NB4 (cell line): ENCODE measurements at regions not wholly inside any gene's neighbourhood (a gene's known extent, or its start where the extent isn't known, plus 50 kb on each side); places are given as distances from the start of the nearest gene placed in this dataset.

ENCODE experiments used
- DNase-seq: peaks from one replicate; pipeline ENCODE4 v3.0.0; 2010; ENCODE audit warnings: low read depth
- H3K4me3 ChIP-seq: one replicate; pipeline ENCODE4 v1.5.1; 2011; ENCODE audit warnings: mild to moderate bottlenecking, low read depth, low read length, moderate library complexity
- MYC ChIP-seq: IDR thresholded peaks from 2 replicates; pipeline ENCODE4 v1.6.1; 2011; ENCODE audit warnings: low read depth, low read length
- POLR2A ChIP-seq: IDR thresholded peaks from 2 replicates; pipeline ENCODE4 v1.6.1; 2011; ENCODE audit warnings: mild to moderate bottlenecking; ENCODE audit not compliant: insufficient read length; ENCODE audit errors: extremely low read depth
- TF ChIP-seq, protein P1 (sequence below): IDR thresholded peaks from 2 replicates; pipeline ENCODE4 v1.6.1; 2011; ENCODE audit warnings: low read depth, low read length
- TF ChIP-seq, protein P2 (sequence below): IDR thresholded peaks from one replicate; pipeline ENCODE4 v1.5.1; 2012; ENCODE audit warnings: low read depth, low read length

DNA sequence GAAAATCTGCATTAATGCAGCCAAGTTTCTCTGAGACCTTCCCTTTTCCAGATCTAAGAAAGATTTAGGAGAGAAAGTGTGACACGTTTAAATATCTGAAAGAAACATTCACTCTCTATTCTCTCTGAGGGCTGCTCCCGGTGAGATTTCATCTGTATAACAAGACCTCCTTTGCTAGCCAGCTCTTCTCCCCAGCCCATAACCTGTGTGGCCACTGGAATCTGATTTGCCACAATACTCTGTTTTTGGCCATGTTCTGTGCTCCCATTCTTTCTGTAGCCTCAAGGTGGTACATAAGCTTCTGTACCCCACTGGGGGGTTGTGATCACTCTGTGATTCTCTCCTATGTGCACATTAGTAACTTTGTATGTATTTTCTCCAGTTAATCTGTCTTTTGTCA lies 291.0 kb upstream of the SEMA6A start:
- H3K4me3 ChIP-seq, result no peak overlapping the region
- no peak for TF ChIP-seq MYC
- TF ChIP-seq, protein P1, sequence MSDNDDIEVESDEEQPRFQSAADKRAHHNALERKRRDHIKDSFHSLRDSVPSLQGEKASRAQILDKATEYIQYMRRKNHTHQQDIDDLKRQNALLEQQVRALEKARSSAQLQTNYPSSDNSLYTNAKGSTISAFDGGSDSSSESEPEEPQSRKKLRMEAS, result no peak
- DNase-seq, result no peak

DNA sequence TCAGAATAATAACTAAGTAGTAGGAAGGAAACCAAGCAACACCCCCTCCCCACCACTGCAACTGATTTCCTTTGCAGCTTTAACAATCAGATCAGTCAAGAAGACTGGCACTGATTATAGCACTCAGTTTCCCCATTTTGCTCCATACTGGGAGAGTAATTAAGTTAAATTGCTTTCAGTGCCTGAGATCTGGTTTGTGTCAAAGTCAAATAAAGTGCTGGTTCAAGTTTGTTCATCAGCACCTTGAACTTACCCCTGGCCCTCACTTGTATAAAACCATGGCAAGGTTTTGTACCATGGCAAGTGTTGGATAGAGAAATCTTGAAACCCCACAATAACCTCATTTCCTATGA lies 290.2 kb upstream of the SEMA6A start:
- DNase-seq, result no peak
- TF ChIP-seq, protein P2, sequence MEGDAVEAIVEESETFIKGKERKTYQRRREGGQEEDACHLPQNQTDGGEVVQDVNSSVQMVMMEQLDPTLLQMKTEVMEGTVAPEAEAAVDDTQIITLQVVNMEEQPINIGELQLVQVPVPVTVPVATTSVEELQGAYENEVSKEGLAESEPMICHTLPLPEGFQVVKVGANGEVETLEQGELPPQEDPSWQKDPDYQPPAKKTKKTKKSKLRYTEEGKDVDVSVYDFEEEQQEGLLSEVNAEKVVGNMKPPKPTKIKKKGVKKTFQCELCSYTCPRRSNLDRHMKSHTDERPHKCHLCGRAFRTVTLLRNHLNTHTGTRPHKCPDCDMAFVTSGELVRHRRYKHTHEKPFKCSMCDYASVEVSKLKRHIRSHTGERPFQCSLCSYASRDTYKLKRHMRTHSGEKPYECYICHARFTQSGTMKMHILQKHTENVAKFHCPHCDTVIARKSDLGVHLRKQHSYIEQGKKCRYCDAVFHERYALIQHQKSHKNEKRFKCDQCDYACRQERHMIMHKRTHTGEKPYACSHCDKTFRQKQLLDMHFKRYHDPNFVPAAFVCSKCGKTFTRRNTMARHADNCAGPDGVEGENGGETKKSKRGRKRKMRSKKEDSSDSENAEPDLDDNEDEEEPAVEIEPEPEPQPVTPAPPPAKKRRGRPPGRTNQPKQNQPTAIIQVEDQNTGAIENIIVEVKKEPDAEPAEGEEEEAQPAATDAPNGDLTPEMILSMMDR, result no peak
- no peak for TF ChIP-seq MYC
- TF ChIP-seq, protein P1, result no peak
- no peak for TF ChIP-seq POLR2A
- no peak overlapping the region for H3K4me3 ChIP-seq

DNA sequence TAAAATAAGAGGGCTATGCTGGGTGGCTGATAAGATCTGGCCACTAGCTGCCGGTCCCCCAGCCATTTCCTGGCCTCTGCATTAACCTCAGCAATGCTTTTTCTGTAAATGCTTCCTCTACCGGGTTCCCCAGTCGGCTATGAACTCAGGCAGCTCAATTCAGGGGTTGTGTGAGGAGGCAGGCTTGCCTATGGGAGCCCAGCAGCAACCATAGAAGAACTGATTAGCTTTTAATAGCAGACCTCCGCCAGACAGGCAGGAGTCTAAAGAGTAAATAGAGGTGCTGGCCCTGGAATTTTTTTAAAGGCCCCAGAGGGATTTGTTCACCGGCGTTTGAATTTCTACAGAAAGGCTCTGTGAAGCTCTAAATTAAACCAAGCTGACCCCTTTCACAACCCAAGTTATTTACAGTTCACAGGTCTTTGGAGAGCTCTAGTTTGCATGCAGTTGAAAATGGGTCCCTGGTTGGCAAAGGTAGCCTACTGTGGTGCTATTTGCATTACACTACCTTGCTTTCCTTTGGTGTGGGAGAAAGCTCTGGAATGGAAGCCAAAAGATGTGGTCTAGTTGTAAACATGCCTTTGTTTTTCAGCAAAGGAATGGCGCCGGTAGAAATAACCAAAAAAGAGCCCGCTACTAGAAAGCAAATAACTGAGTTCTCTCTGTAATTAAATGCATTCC lies 289.7 kb upstream of the SEMA6A start:
- H3K4me3 ChIP-seq, result no peak overlapping the region
- TF ChIP-seq, protein P2, result no peak
- TF ChIP-seq, protein P1, result no peak
- no peak for TF ChIP-seq POLR2A
- no peak for TF ChIP-seq MYC
- peak; percentile 27 for DNase-seq

DNA sequence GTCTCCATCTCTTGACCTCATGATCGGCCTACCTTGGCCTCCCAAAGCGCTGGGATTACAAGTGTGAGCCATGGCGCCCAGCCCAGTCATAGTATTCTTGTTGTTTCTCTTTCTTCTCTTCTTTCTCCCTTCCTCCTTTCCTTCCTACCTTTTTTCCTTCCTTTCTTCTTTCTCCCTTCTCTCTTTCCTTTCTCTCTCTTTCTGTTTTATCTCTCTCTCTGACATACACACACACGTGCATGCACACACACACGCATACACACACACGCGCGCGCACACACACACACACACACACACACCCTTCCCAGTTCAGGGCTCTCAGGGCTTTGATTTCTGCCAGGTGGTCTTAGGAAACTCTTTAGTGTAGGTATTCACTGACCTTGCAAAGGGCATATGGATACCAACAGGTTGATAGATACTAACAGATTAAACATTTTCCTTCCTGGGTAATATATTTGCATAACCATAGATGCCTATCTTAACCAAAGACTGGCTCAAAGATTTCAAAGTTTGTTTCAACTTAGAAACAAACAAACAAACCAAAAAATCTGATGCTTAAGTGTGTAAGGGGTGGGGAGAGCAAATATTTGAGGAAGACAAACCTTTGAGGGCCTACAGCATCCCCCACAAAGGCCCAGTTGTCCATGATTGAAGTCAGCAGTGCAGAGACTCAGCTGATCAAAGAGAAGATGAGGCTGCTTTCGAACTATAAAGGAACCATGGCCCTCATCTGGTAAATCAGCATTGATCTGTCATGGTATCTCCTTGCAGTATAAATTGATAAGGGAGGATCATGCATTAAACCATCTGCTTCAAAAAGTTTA lies 288.2 kb upstream of the SEMA6A start:
- DNase-seq, result no peak
- no peak overlapping the region for H3K4me3 ChIP-seq
- TF ChIP-seq, protein P2, result no peak
- TF ChIP-seq MYC (no peak), POLR2A (no peak)
- TF ChIP-seq, protein P1, result no peak

DNA sequence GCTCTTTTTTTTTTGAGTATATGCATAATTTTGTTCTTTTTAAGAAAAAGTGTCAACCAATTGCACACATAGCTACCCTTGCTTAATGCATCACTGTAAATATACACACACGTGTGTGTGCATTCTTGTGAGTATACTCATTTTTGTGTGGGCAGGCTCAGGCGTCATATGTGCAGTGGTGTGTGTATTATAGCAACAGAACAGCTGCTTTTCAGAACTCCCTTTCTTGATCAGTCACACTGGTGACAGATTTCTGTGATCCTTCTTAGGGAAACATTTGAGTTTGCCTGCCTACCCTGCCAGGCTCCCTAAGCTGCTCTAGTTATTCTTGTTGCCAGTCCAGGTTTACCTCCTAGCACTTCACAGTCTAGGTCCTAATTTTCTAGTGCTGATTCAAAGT lies 287.0 kb upstream of the SEMA6A start:
- no peak overlapping the region for H3K4me3 ChIP-seq
- DNase-seq, result no peak
- TF ChIP-seq, protein P1, result no peak
- no peak for TF ChIP-seq POLR2A
- no peak for TF ChIP-seq MYC
- TF ChIP-seq, protein P2, result no peak

DNA sequence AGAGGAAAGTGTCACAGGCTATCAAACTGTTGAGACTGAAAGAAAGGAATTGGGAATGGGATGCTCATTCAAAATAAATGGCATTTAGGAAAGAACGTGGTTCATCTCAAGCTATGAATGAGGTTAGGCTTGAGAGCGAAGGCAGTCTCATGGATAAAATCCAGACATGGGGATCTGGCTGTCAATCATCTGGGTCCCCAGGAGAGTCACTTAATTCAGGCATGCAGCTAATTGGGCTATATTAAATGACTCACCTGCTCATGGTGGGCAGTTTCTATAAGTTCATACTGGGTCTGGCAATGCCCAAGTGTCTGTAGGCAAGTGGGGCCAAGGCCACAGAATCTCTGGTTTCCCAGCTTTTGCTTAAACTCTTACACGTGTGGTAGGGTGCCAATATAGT lies 286.5 kb upstream of the SEMA6A start:
- no peak overlapping the region for H3K4me3 ChIP-seq
- DNase-seq, result no peak
- TF ChIP-seq, protein P2, result no peak
- TF ChIP-seq, protein P1, result no peak
- no peak for TF ChIP-seq MYC
- no peak for TF ChIP-seq POLR2A
